OCI-LY7 (cell line): ENCODE measurements at regions not wholly inside any gene's neighbourhood (a gene's known extent, or its start where the extent isn't known, plus 50 kb on each side); places are given as distances from the start of the nearest gene placed in this dataset.

Source experiments
- EZH2phosphoT487 ChIP-seq: fragments of 200-600 bp; sonication (generic); IDR thresholded peaks from 2 replicates; pipeline ENCODE4 v1.6.1; 2018; ENCODE audit warnings: low read depth, borderline replicate concordance, mild to moderate bottlenecking, mixed run types, antibody characterized with exemption, low read length, moderate library complexity, mixed read lengths
- TF ChIP-seq, protein P1 (sequence below): fragments of 200-600 bp; sonication (generic); conservative IDR thresholded peaks from 2 replicates; pipeline ENCODE4 v1.5.1; 2014; ENCODE audit warnings: mild to moderate bottlenecking, antibody characterized with exemption, low read length, moderate library complexity, mixed read lengths

DNA sequence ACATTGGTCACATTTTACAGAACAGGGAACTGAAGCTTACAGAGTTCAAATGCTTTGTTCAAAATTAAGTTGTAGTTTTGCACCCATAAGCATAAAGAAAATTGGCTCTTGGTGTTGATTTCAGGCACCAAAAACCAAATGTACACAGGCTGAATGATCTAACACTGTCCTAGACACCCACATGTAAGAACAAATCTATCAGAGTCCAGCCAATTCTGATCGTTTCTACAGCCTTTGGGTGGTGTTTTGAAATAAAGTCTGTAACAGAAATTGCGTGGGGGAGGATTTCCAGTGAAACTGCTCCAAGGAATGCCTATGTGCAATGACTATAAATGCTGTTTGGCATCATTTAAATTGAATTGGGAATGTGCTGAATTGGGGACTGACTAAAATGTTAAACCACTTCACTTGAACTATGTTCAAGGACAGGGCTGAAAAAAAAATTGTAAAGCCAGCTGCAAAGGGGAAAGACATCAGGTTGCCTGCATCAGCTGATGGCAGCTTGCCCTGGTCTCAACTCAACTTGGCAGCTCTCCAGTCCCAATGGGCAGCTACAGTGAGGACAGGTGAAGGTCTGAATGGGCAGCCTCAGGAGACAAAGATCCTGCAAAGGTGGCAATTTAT lies 92.2 kb upstream of the TRPC7 start:
- TF ChIP-seq, protein P1, sequence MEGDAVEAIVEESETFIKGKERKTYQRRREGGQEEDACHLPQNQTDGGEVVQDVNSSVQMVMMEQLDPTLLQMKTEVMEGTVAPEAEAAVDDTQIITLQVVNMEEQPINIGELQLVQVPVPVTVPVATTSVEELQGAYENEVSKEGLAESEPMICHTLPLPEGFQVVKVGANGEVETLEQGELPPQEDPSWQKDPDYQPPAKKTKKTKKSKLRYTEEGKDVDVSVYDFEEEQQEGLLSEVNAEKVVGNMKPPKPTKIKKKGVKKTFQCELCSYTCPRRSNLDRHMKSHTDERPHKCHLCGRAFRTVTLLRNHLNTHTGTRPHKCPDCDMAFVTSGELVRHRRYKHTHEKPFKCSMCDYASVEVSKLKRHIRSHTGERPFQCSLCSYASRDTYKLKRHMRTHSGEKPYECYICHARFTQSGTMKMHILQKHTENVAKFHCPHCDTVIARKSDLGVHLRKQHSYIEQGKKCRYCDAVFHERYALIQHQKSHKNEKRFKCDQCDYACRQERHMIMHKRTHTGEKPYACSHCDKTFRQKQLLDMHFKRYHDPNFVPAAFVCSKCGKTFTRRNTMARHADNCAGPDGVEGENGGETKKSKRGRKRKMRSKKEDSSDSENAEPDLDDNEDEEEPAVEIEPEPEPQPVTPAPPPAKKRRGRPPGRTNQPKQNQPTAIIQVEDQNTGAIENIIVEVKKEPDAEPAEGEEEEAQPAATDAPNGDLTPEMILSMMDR, result no peak
- TF ChIP-seq EZH2phosphoT487, result no peak
